HCT116 (cell line): ENCODE measurements at regions not wholly inside any gene's neighbourhood (a gene's known extent, or its start where the extent isn't known, plus 50 kb on each side); places are given as distances from the start of the nearest gene placed in this dataset.

Experiments used
- ATAC-seq: fragments of 200-7000 bp; cut with Tn5 transposase; 2 replicates; pipeline ENCODE4 v1.9.1; 2020; ENCODE audit warnings: mild to moderate bottlenecking, moderate library complexity
- BruUV-seq: library from RNA; stranded (reverse); fragments of 400-500 nt; replicated peaks from 2 replicates; lab custom pipeline; 2021; lab: Mats Ljungman, UMichigan
- CTCF ChIA-PET: fragments of 300-600 bp; sonication (Branson Sonifier 250); formaldehyde crosslinking; loops from one replicate; lab custom pipeline; 2021; ENCODE audit warnings: antibody characterized with exemption; lab: Charles Lee
- POLR2A ChIA-PET: fragments of 300-600, 350-600 bp; sonication (Branson Sonifier 250); formaldehyde crosslinking; loops from one replicate; lab custom pipeline; 2021; ENCODE audit warnings: antibody characterized with exemption; lab: Charles Lee
- RAD21 ChIA-PET, 2 experiments: fragments of 300-600 bp; sonication (Branson Sonifier 250); formaldehyde crosslinking; loops; one replicate each; lab custom pipeline; 2023; ENCODE audit warnings: low total read pairs in 2 of 2; ENCODE audit not compliant: uncharacterized antibody in 2 of 2, unreplicated experiment in 2 of 2, low non-redundant PET in 1 of 2; lab: Charles Lee
- DNase-seq: peaks from one replicate; pipeline ENCODE4 v3.0.0-alpha.2; 2010; ENCODE audit warnings: low read depth, low spot score
- H2AFZ ChIP-seq: fragments of 200-600 bp; shearing (Covaris generic), sonication (generic); 2 replicates; pipeline ENCODE4 v1.6.1; 2017; ENCODE audit warnings: low read depth, mixed run types, mixed read lengths, antibody characterized with exemption, low read length; ENCODE audit not compliant: poor library complexity, severe bottlenecking
- H3K27ac ChIP-seq: 2 replicates; pipeline ENCODE4 v1.5.1; 2012; ENCODE audit warnings: low read depth, low read length
- H3K27me3 ChIP-seq: fragments of 200-600 bp; sonication (generic); 2 replicates; pipeline ENCODE4 v1.6.1; 2016; ENCODE audit warnings: mixed run types, low read length, mixed read lengths; ENCODE audit not compliant: insufficient read depth
- H3K36me3 ChIP-seq, 2 experiments: fragments of 200-500 bp in 1 of 2; fragments of 200-600 bp in 1 of 2; sonication (Bioruptor generic) in 1 of 2; sonication (generic) in 1 of 2; 2 replicates each; pipeline versions ENCODE4 v1.5.1 to v1.6.1; 2014 to 2016; ENCODE audit warnings: low read length in 2 of 2, inconsistent platforms in 1 of 2, mixed read lengths in 1 of 2, mixed run types in 1 of 2; ENCODE audit not compliant: insufficient read depth in 2 of 2, control insufficient read depth in 1 of 2
- H3K4me1 ChIP-seq, 2 experiments: fragments of 200-600 bp in 1 of 2; sonication (generic) in 1 of 2; 2 replicates each; pipeline versions ENCODE4 v1.5.1 to v1.6.1; 2012 to 2017; ENCODE audit warnings: low read length in 2 of 2, inconsistent platforms in 1 of 2, mild to moderate bottlenecking in 1 of 2, mixed read lengths in 1 of 2, mixed run types in 1 of 2, moderate library complexity in 1 of 2; ENCODE audit not compliant: insufficient read depth in 2 of 2, control insufficient read depth in 1 of 2
- H3K4me2 ChIP-seq: fragments of 200-600 bp; sonication (generic); 2 replicates; pipeline ENCODE4 v1.6.1; 2017; ENCODE audit warnings: mixed run types, low read length, mixed read lengths
- H3K4me3 ChIP-seq, 2 experiments: fragments of 200-600 bp in 1 of 2; sonication (generic) in 1 of 2; replicated peaks in 1 of 2; 2 replicates each; pipeline ENCODE4 v1.5.1; 2011 to 2016; ENCODE audit warnings: low read length in 2 of 2, control low read depth in 1 of 2, low read depth in 1 of 2, mild to moderate bottlenecking in 1 of 2, mixed read lengths in 1 of 2, mixed run types in 1 of 2
- H3K79me2 ChIP-seq: fragments of 200-600 bp; sonication (generic); 2 replicates; pipeline ENCODE4 v1.6.1; 2017; ENCODE audit warnings: mild to moderate bottlenecking, mixed run types, low read length, moderate library complexity, mixed read lengths; ENCODE audit not compliant: insufficient read depth
- H3K9ac ChIP-seq: fragments of 200-600 bp; sonication (generic); 2 replicates; pipeline ENCODE4 v1.6.1; 2016; ENCODE audit warnings: low read length, mixed read lengths
- H3K9me2 ChIP-seq: fragments of 200-600 bp; sonication (generic), shearing (Covaris generic); 2 replicates; pipeline ENCODE4 v1.6.1; 2017; ENCODE audit warnings: mixed run types, mild to moderate bottlenecking, moderate library complexity; ENCODE audit not compliant: insufficient read depth
- H3K9me3 ChIP-seq, 2 experiments: fragments of 200-500 bp in 1 of 2; fragments of 200-600 bp in 1 of 2; sonication (Bioruptor generic) in 1 of 2; sonication (generic) in 1 of 2; 2 replicates each; pipeline ENCODE4 v1.6.1; 2014 to 2017; ENCODE audit warnings: low read length in 2 of 2, mixed read lengths in 2 of 2, inconsistent platforms in 1 of 2, low read depth in 1 of 2, mild to moderate bottlenecking in 1 of 2, mixed run types in 1 of 2, moderate library complexity in 1 of 2; ENCODE audit not compliant: control insufficient read depth in 1 of 2, insufficient read depth in 1 of 2
- H4K20me1 ChIP-seq: fragments of 200-600 bp; sonication (generic), shearing (Covaris generic); 2 replicates; pipeline ENCODE4 v1.6.1; 2017; ENCODE audit warnings: mixed run types, mild to moderate bottlenecking, moderate library complexity; ENCODE audit not compliant: insufficient read depth
- CEBPB ChIP-seq: IDR thresholded peaks from 2 replicates; pipeline ENCODE4 v1.6.1; 2012; ENCODE audit warnings: low read depth
- EGR1 ChIP-seq: IDR thresholded peaks from 2 replicates; pipeline ENCODE4 v1.6.1; 2012; ENCODE audit warnings: low read depth
- ELF1 ChIP-seq: IDR thresholded peaks from 2 replicates; pipeline ENCODE4 v1.6.1; 2012; ENCODE audit warnings: low read depth, borderline replicate concordance
- EZH2 ChIP-seq: fragments of 200-600 bp; sonication (generic); IDR thresholded peaks from 2 replicates; pipeline ENCODE4 v1.6.1; 2017; ENCODE audit warnings: antibody characterized with exemption, mixed run types
- FOSL1 ChIP-seq: IDR thresholded peaks from 2 replicates; pipeline ENCODE4 v1.6.1; 2012; ENCODE audit warnings: low read depth
- JUND ChIP-seq: IDR thresholded peaks from 2 replicates; pipeline ENCODE4 v1.6.1; 2012
- POLR2A ChIP-seq: IDR thresholded peaks from 2 replicates; pipeline ENCODE4 v1.7.0; 2011; ENCODE audit warnings: borderline replicate concordance; ENCODE audit not compliant: insufficient read depth, insufficient read length; ENCODE audit errors: extremely low read depth
- POLR2AphosphoS5 ChIP-seq: IDR thresholded peaks from 2 replicates; pipeline ENCODE4 v1.6.1; 2011; ENCODE audit warnings: mild to moderate bottlenecking, low read depth, low read length, moderate library complexity
- RAD21 ChIP-seq: IDR thresholded peaks from 2 replicates; pipeline ENCODE4 v1.6.1; 2012; ENCODE audit warnings: low read depth, mild to moderate bottlenecking
- SIN3A ChIP-seq: IDR thresholded peaks from 2 replicates; pipeline ENCODE4 v1.6.1; 2012; ENCODE audit warnings: low read depth
- SP1 ChIP-seq: IDR thresholded peaks from 2 replicates; pipeline ENCODE4 v1.6.1; 2012; ENCODE audit warnings: low read depth
- SRF ChIP-seq: IDR thresholded peaks from 2 replicates; pipeline ENCODE4 v1.6.1; 2012; ENCODE audit warnings: low read depth
- TCF7L2 ChIP-seq: IDR thresholded peaks from 2 replicates; pipeline ENCODE4 v1.7.0; 2011; ENCODE audit warnings: borderline replicate concordance, inconsistent platforms; ENCODE audit not compliant: insufficient read depth, insufficient read length; ENCODE audit errors: extremely low read depth
- YY1 ChIP-seq: IDR thresholded peaks from 2 replicates; pipeline ENCODE4 v1.6.1; 2011; ENCODE audit warnings: low read length, low read depth, moderate library complexity, mild to moderate bottlenecking; ENCODE audit not compliant: insufficient replicate concordance; ENCODE audit errors: extremely low read depth
- ZBTB33 ChIP-seq: IDR thresholded peaks from 2 replicates; pipeline ENCODE4 v1.6.1; 2011; ENCODE audit warnings: mild to moderate bottlenecking, low read length, moderate library complexity; ENCODE audit not compliant: insufficient replicate concordance; ENCODE audit errors: extremely low read depth
- ZFX ChIP-seq: fragments of 450-650 bp; IDR thresholded peaks from 2 replicates; pipeline ENCODE4 v1.6.1; 2017
- ZNF274 ChIP-seq: fragments of 200-500 bp; sonication (Bioruptor generic); IDR thresholded peaks from 2 replicates; pipeline ENCODE4 v1.6.1; 2014; ENCODE audit warnings: mild to moderate bottlenecking, low read depth, low read length, inconsistent platforms
- intact Hi-C: fragments of 100-400 bp; cut with micrococcal nuclease; formaldehyde crosslinking; loops from 2 replicates; pipeline ENCODE4 v1.10.0; 2022
- TF ChIP-seq, protein P1 (sequence below): IDR thresholded peaks from 2 replicates; pipeline ENCODE4 v1.6.1; 2012

- ChIA-PET CTCF (no interaction called here), POLR2A (no interaction called here)
- Histone ChIP-seq H3K9me3 (no peaks in the 10 kb centered on the region), H3K79me2 (no peaks in the 10 kb centered on the region), H3K4me2 (no peak overlapping the region), H3K27ac (no peak overlapping the region), H3K36me3 (no peaks in the 10 kb centered on the region), H2AFZ (no peak overlapping the region), H3K4me1 (no peaks in the 10 kb centered on the region)
- no TSS peak for BruUV-seq
- intact Hi-C loops: no loop called here
- ATAC-seq: no peak
- TF ChIP-seq EZH2 (no peak), SRF (no peak)
- TF ChIP-seq, all 23 proteins: peak for 0
- no peak for DNase-seq
- RAD21 ChIA-PET: no interaction called here
- no peaks in the 10 kb centered on the region for H3K9me2 ChIP-seq
- H3K9ac ChIP-seq: no peak overlapping the region
- H3K27me3 ChIP-seq: peaks cover 14% of the 10 kb centered on the region; the same call in 1 of the 2 replicates
- H3K4me3 ChIP-seq: no peak overlapping the region
- H4K20me1 ChIP-seq: no peaks in the 10 kb centered on the region
Observed at GRCh38 chr2:100642425-100642824, 79.6 kb downstream of the PDCL3 start.

- peaks cover 4% of the 10 kb centered on the region; the same call in 1 of the 2 replicates for H3K27me3 ChIP-seq
- BruUV-seq: no TSS peak
- POLR2A ChIA-PET: no interaction called here
- H4K20me1 ChIP-seq: no peaks in the 10 kb centered on the region
- no peak overlapping the region for H2AFZ ChIP-seq
- RAD21 ChIA-PET: no interaction called here
- H3K9me3 ChIP-seq: no peaks in the 10 kb centered on the region
- no peak for DNase-seq
- H3K9me2 ChIP-seq: no peaks in the 10 kb centered on the region
- no peak overlapping the region for H3K4me2 ChIP-seq
- H3K27ac ChIP-seq: no peak overlapping the region
- no peak overlapping the region for H3K9ac ChIP-seq
- CTCF ChIA-PET: no interaction called here
- H3K4me3 ChIP-seq: no peak overlapping the region
- H3K79me2 ChIP-seq: no peaks in the 10 kb centered on the region
- no peaks in the 10 kb centered on the region for H3K4me1 ChIP-seq
- ATAC-seq: no peak
- intact Hi-C loops: no loop called here
- H3K36me3 ChIP-seq: no peaks in the 10 kb centered on the region
- TF ChIP-seq ELF1: no peak
- no peak for TF ChIP-seq ZFX
- no peak for TF ChIP-seq ZNF274
- no peak for TF ChIP-seq SRF
- no peak for TF ChIP-seq SIN3A
- TF ChIP-seq EGR1: no peak
- no peak for TF ChIP-seq POLR2A
- TF ChIP-seq TCF7L2: no peak
- TF ChIP-seq, protein P1, sequence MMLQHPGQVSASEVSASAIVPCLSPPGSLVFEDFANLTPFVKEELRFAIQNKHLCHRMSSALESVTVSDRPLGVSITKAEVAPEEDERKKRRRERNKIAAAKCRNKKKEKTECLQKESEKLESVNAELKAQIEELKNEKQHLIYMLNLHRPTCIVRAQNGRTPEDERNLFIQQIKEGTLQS: no peak
- TF ChIP-seq YY1: no peak
- no peak for TF ChIP-seq POLR2AphosphoS5
- no peak for TF ChIP-seq JUND
- no peak for TF ChIP-seq FOSL1
- no peak for TF ChIP-seq CEBPB
- TF ChIP-seq RAD21: no peak
- TF ChIP-seq SP1: no peak
- no peak for TF ChIP-seq ZBTB33
Observed at GRCh38 chr2:100643467-100643866, 80.7 kb downstream of the PDCL3 start.
